Cerebellar nuclear complex (tissue), 1 donor: ENCODE measurements at regions not wholly inside any gene's neighbourhood (a gene's known extent, or its start where the extent isn't known, plus 50 kb on each side); places are given as distances from the start of the nearest gene placed in this dataset.

Source experiments
- DNase-seq, 2 experiments: peaks; one replicate each; lab custom pipeline; 2025; lab: John Stamatoyannopoulos, UW

- peak in 1 of 2 experiments; percentile 26 for DNase-seq
Measured at GRCh38 chr18:43571078-43571689, 293.9 kb upstream of the SYT4 start.

- DNase-seq, result no peak
Measured at GRCh38 chr18:43572163-43572562, 294.9 kb upstream of the SYT4 start.

- DNase-seq, result peak; percentile 51 to 66
Measured at GRCh38 chr18:43574974-43575373, 297.7 kb upstream of the SYT4 start.

GRCh38 chr18:43578211-43578610, 300.9 kb upstream of the SYT4 start:
- DNase-seq, result no peak

- no peak for DNase-seq
Measured at GRCh38 chr18:43578706-43579105, 301.4 kb upstream of the SYT4 start.

GRCh38 chr18:43581936-43582519, 304.7 kb upstream of the SYT4 start:
- no peak for DNase-seq

- no peak for DNase-seq
Measured at GRCh38 chr18:43587538-43588153, 310.4 kb upstream of the SYT4 start.

- DNase-seq, result peak in 1 of 2 experiments; percentile 42
Measured at GRCh38 chr18:43588838-43589237, 311.5 kb upstream of the SYT4 start.

- no peak for DNase-seq
Measured at GRCh38 chr18:43589611-43590151, 312.4 kb upstream of the SYT4 start.

- DNase-seq, result no peak
Measured at GRCh38 chr18:43590182-43590903, 313.1 kb upstream of the SYT4 start.

- DNase-seq, result no peak
Measured at GRCh38 chr18:43592269-43592668, 315.0 kb upstream of the SYT4 start.

GRCh38 chr18:43596105-43596712, 318.9 kb upstream of the SYT4 start:
- peak in 1 of 2 experiments; percentile 45 for DNase-seq

- no peak for DNase-seq
Measured at GRCh38 chr18:43601432-43601831, 324.1 kb upstream of the SYT4 start.

GRCh38 chr18:43605224-43605623, 327.9 kb upstream of the SYT4 start:
- DNase-seq, result no peak

GRCh38 chr18:43606795-43607194, 329.5 kb upstream of the SYT4 start:
- no peak for DNase-seq

GRCh38 chr18:43620936-43621335, 343.6 kb upstream of the SYT4 start:
- no peak for DNase-seq

GRCh38 chr18:43622024-43622423, 344.7 kb upstream of the SYT4 start:
- DNase-seq, result no peak

GRCh38 chr18:43625582-43625981, 348.3 kb upstream of the SYT4 start:
- DNase-seq, result no peak

GRCh38 chr18:43627848-43628530, 350.7 kb upstream of the SYT4 start:
- no peak for DNase-seq

- DNase-seq, result no peak
Measured at GRCh38 chr18:43634994-43635393, 357.7 kb upstream of the SYT4 start.

- no peak for DNase-seq
Measured at GRCh38 chr18:43635397-43635796, 358.1 kb upstream of the SYT4 start.
